ENCODE measurements at regions not wholly inside any gene's neighbourhood (a gene's known extent, or its start where the extent isn't known, plus 50 kb on each side); places are given as distances from the start of the nearest gene placed in this dataset.

DNA sequence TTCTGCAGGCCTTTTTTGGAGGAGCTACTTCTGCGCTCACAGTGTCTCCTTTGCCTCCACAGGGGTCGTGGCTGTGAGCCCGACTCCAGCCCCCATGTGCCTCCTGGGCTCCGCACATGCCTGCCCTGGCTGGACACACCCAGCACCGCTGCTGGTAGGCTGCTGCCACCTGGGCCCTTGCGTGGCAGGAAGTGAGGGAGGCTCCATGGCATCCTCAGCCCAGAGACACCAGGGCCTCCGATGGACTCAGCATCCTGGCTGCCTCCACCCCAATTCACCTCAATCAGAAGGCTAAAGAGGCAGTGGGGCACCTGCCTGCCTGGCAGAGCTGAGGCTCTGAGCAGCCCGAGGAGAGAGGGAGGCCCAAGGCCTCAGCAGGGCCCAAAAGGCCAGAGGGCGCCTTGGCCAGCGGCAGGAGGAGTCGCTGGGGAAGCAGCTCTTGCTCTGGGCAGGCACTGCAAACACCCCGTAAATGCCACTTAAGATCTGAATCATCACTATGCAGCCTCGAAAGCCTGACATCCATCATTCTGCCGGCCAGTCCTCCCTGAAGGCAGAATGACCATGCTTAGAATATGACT, 68.3 kb upstream of the OTOS start:
- no peak for DNase-seq (ENCODE audit: low read depth in 2 of 3, low spot score in 2 of 3)

DNA sequence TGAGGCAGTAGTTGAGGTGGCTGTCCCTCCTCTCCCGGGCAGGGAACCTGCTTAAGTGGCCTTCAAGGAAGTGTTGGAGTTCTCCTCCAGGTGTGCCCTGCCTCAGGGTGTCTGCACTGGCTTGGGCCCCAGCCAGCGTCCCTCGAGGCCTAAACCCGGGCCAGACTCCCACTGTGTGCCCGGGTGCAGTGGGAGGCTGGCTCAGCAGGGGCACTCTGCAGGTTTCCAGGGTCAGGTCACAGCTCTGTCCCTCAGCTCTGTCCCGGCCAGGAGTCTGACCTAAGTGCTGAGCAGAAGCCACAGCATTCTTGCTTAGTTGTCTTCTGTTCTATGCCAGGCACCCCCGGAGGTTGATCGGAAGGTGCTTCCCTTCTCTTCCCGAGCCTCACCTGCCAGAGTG, 69.0 kb upstream of the OTOS start:
- DNase-seq (ENCODE audit: low read depth in 2 of 3, low spot score in 2 of 3), result no peak

DNA sequence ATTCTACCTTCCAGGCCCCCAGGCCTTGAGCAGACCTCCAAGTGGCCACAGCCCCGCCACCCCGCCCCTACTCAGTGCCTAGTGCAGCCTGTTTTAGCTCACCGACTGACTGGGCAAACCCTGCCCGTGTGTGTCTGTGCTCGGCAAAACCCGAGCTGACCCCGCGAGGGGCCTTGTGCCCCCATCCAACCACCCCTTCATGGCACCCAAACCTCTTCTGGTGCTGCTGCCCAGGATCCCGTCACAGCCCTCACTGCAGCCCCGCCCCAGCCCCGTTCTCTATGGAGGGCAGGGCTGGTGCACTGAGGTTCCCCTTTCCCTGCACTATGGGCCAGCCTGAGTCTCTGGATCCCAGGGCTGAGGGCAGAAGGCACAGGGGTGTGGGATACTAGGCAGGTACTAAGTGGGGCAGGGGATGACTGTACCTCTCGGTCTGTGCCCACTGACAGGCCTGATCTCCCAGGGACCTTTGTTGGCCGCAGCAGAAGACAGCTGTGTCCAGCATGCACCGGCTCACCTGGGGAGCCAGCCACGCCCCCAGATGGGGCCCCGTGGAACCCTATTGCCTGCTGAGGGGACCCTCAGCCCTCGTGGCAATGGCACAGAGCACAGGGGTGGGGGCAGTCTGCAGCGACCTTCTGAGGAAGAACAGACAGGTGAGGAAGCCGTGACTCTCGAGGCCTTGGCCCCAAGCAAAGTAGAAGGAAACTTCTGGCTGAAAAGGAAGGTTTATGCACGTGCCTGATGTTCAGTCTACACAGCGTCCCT, 69.9 kb upstream of the OTOS start:
- DNase-seq (ENCODE audit: low read depth in 2 of 3, low spot score in 2 of 3), result no peak

DNA sequence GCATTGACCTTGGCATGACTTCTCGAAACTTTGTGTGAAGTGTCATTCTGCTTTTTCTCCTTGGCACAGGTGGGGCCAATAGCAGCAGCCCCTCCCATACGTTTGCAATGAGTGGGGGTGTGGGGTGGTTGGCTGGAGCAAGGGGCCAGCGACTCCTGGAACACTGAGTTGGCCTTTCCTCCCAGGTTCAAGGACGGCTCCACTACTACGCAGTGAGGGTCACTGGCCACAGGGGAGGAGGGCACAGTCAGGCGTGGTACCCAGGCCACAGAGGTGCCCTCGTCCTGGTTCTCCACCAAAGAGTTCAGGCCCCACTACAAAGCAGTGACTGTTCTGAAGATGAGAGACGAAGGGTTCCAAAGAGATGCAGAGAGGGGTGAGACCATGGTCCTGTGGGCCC, 70.6 kb upstream of the OTOS start:
- no peak for DNase-seq (ENCODE audit: low read depth in 2 of 3, low spot score in 2 of 3)

DNA sequence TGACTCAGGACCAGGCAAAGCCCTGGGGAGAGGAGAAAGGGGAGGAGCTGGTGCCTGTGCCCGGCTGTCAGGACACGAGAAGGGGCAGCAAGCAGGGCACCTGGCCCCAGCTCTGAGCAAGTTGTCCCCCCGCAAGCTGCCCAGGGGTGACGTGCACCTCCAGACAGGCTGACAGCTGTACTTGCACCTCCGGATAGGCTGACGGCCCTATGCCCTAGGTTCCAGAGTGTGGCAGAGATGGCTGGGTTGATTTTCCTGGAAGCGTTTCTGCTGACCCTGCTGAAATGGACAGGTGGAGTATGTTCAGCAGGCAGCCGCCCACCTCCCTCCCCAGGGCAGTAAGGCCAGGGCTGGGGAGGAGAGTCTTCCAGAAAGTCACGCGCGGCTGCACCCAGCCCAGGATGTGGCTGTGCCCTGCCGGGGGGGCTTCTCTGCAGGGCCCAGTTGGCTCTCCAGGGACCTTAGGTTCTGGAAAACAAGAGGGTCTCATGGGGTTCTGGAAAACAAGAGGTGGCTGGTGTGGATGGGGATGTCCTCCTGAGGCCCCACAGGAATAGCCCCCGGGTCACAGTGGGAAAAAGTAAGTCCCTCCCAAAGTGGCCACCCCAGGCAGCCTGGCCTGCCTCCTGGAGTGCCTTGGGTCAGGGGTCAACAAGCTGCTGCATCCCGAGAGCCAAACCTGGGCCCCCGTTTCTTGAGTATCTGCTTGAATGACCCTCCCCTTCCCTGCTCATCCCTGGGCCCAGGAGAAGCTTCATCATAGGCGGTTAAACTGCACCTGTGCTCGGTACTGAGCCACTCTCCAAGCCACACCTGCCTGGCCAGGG, 71.4 kb upstream of the OTOS start:
- no peak for DNase-seq (ENCODE audit: low read depth in 2 of 3, low spot score in 2 of 3)

DNA sequence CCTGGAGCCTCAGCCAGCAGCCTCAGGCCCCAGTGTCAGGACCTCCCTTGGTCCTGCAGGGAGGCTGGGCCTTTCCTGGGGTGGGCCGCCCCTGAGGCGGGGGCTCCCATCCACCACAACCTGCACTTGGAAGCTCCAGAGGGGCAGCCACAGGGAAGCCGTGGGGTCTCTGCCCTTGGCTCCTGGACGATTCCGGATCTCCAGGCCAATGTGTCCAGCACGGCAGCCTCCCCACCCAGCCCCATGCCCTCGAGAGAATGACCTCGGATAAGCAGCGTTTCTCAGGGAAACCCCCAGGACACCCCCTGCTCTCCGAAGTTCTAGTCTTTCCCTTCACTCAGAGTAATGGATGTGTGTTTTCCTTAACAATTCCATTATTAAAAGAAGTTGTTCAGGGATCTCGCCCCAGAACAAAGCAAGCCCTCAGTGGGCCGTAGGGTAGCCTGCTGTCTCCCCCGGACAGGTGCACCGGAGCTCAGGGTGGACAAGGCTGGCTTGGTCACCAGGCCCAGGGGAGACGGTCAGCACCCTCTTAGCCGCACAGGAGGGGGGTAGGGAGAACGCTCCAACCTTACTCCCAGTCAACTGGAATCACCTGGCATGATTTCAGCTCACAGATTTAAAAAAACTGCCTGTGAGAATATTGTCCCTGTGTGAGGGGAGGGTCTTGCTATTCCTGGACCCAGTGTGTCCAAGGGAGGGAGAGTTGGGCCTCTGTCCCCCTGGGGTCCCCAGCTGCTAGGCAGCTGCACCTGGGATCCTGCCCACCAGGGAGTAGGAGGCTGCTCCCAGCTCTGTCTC, 72.2 kb upstream of the OTOS start:
- DNase-seq (ENCODE audit: low read depth in 2 of 3, low spot score in 2 of 3), result no peak

DNA sequence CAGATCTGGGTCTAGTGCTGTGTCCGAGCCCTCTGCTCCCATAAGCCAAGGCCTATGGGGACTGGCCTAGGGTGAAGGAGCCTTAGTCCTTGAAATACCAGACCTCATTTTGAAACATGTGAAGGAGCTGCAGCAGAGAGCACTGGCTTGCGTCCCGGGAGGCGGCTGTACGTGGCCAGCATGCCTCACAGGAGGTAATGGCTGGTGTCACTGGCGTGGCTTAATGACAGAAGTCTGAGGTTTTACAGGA, 72.7 kb upstream of the OTOS start:
- DNase-seq (ENCODE audit: low read depth in 2 of 3, low spot score in 2 of 3), result no peak

DNA sequence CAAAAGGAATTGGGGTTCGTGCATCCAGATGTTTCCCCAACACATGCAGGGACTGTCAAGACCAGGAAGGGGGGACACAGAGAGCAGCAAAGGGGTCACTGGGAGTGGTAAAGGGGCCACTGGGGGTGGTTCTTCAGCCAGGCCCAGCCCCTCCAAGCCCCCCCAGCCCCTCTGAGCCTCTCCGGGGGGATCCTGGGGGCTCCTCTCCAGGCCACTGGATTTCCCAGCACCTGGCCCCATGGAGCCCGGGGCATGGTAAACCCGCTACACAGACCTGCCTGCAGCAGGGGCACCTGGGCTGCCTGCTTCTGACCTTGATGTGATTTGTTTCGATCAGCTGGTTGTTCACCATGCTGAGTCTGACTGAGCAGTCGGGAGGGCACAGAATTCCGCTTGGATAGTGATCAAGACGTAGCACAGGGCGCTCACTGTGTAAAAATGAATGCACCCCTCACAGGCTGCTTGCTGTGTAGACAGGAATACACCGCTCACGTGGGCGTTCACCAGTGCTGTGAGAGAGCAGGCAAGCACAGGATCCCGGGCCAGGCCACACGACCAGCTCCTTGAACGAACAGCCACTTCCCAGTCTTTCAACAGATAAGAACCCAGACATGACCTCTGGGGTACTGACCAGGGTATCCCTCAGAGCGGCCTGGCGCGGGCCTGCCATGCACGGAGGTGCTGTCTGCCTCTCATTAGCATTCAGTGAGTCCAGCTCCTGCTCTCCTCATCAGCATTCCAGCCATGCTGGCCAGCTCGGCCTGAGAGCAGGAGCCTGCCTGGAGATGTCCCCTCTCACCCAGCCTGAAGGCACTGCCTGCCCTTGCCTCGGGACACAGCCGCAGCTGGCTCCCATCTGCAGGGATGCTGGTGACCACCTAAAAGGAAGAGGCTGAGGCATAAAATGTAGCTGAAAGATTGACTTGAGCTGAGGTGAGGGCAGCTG, 73.3 kb upstream of the OTOS start:
- DNase-seq (ENCODE audit: low read depth in 2 of 3, low spot score in 2 of 3), result no peak

DNA sequence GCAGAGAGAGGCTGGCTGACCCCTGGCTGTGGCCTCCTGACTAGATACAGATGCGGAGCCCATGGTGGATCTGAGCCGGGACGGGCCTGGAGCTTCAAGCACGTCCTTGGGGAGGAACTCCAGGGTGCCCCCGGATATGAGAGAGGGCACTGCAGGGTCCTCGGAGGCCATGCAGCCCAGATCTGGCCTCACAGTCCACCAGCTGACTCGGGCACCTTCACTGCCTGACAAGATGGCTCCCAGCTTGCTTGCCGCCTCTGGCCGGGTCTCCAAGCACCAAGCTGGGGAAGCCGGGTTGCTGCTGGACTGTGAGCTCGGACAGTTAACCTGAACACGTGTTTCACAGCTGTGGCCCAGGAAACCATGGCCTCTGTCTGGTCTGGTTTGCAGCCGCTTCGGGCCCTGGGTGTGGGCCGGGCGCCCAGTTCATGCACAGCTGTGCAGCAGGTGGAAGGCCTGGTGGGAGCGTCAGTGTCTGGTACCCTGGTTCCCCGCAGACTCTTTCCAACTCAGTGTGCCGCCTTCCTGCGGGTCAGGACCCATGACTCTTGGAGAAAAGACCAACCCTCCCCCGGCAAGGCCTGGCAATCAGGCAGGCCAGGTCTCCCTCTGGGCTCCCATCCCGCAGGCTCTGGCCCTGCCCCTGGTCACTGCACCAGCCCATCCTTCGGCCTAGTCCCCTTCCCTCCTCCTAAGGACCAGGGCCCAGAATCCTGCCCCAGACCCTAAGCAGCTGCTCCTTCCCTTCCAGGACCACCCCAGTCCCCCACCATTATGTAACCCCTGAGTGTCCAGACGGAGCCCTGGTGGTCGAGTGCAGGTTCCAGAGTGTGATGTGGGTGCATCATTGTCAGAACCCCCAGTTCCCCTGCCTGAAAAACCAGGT, 74.6 kb upstream of the OTOS start:
- DNase-seq (ENCODE audit: low read depth in 2 of 3, low spot score in 2 of 3), result no peak

DNA sequence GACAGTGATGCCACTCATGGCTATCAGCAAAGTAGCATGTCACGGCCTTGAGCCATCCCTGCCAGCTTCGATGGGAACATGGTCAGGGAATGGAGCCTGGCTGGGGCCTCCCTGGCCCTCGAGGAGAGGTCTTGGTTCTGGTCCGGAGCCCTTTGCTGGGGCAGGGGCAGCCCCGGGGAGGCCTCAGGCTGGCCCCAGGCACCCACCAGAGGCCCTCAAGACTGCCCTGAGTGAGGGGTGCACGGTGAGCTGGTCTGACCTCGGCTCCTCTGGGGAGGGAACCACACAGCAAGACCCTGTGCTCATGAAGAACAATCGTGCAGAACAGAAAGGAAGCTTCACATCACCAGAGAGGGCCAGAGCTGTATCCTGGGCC, 75.2 kb upstream of the OTOS start:
- DNase-seq (ENCODE audit: low read depth in 2 of 3, low spot score in 2 of 3), result no peak

DNA sequence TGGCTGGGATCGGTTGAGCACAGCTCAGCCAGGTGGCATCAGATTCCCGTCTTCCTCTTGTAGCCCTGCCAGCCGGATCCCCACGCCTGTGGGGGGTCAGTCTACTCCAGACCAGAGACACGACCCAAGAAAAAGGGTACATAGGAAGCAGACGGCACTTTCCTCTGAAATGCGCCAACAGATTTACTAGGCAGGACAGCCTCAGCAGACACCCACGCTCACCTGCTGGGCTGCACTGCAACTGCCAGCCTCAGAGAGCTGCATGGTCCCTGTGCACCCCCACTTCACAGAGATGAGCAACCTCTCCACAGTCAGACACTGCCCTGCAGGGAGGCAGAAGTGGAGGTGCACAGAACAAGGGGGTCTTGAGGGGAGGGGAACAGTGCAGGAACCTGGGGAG, 75.7 kb upstream of the OTOS start:
- DNase-seq (ENCODE audit: low read depth in 2 of 3, low spot score in 2 of 3), result no peak

DNA sequence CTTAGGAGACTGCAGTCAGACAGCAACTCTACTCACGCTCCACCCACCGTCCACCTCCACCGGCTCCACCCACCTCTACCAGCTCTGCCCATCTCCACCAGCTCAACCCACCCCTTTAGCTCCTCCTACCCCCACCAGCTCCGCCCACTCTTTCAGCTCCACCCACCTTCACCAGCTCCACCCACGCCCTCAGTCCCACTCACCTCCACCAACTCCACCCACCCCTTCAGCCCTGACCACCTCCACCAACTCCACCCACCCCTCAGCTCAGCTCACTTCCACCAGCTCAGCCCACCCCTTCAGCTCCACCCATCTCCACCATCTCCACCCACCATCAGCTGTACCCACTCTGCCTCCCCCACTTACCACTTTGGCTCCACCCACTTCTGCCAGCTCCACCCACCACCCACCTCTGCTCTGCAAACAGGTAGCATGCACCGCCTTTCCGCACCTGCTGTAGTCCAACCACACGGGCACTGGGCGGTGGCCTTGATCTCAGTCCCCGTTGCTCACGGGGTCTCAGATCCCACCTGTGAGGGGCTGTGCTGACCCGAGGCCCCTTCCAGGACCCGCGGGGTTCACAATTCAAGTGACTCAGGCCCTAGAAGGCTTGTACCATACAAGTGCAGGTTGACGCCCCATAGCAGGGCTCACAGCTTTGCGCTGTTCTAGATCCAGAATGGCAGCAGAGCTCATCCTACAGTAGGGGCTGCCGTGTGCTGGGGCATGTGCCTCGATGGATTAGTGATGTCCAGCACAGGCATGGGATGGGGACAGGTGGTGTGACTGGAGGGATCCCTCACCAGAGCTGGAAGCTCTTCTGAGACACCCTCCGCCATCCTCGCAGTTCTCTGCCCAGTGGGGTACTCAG, 77.2 kb upstream of the OTOS start:
- DNase-seq (ENCODE audit: low read depth in 2 of 3, low spot score in 2 of 3), result no peak

DNA sequence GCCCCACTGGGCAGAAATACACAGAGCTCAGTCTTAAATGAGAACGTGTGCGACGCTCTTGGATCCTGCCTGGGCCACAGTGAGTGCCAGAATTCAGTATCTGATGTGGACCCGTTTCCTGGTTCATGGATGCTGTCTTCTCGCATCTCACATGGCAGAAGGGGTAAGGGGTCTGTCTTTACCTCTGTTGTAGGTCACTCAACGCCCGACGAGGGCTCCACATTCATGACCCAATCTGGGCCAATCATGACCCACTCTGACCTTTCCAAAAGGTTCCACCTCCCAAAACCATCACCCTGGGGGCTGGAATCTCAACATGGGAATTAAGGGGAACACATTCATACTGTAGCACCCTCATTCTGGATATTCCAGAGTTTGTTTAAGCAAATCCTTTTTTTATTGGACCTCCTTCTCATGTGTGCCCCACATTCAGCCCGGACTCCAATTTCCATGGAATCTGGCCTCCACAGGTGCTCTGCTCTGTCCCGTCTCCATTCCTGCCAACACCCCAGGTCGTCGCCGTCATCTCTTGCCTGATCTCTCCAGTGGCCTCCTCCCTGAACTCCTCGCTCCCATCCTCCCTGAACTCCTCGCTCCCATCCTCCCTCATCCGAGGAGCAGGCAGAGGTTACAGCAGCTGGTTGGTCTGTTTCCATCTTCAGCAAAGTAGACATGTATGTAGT, 78.9 kb upstream of the OTOS start:
- DNase-seq (ENCODE audit: low read depth in 2 of 3, low spot score in 2 of 3), result no peak

DNA sequence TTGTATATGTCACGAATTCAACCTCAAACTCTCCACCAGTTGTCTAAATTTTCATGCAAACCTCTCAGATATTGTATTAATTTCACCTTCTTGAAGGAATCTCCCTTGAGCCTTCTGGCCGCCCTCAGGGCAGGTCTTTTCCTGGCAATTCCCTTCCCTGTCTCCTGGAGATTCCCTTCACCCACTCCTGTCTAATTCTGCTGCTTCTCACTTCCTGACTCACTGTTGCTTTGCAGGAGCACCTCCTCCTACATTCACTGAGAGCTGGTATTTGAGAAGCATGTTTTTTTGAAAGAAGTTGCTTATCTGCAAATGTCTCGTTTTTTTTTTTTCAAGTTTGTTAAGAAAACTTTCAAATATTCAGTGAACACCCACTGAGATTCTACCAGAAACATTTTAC, 79.9 kb upstream of the OTOS start:
- no peak for DNase-seq (ENCODE audit: low read depth in 2 of 3, low spot score in 2 of 3)

DNA sequence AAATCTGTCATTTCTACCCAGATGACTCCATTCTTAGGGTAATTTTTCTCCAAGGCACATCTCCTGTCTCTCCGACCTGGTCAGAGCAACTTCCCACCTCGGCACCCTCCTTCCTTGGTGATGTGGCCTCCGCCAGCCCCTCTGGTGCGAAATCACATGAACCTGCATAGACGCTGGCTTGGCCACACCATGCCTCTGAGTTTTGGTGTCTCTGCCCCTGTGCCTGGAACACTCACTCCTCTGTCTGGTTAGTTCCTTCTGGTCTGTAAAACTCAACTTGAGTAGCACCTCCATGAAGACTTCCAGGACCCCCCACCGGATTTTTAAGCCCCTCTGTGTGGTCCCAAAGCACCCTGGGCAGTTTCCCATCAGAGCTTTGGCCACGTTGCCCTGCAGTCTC, 83.2 kb upstream of the OTOS start:
- DNase-seq (ENCODE audit: low read depth in 2 of 3, low spot score in 2 of 3), result no peak

DNA sequence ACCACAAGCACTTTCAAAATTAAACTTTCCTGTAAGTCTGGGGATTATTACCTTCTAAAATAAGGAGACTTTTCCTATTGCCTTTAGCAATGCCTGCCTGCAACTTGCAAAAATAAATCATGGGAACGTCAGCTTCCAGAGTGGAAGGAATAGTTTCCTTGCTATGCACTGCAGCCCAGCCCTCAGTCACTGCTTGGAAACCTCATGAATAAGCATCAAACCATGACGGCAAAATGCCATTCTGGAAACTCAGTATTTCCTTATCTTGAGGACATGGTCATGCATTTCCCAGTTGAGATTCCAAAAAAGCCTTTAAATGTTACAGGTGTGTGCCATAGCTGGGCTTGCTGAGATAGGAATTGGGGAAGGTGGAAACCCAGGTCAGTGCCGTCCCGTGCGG, 84.2 kb upstream of the OTOS start:
- no peak for DNase-seq (ENCODE audit: low read depth in 2 of 3, low spot score in 2 of 3)

DNA sequence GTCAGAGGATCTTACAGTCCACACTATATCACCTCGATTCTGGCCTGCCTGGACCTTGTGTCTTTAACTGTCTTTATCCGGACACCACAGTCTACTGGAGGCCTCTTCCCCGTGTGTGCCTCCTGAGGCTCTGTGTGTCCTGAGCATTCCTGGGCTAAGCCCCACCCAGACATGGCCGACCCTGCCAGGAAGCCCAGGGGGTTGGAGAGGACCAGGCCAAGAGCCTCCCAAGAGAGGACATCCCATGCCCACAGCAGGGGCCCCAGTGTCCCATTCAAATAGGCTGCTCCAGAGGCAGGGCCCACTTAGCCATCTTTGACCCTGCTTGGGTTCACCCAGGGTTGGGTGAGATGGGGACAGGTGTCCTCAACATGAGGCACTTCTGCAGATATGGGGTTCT, 84.7 kb upstream of the OTOS start:
- no peak for DNase-seq (ENCODE audit: low read depth in 2 of 3, low spot score in 2 of 3)
